Amniotic stem cell (primary cell): ENCODE measurements at regions not wholly inside any gene's neighbourhood (a gene's known extent, or its start where the extent isn't known, plus 50 kb on each side); places are given as distances from the start of the nearest gene placed in this dataset.

Experiments used
- DNase-seq: peaks from one replicate; lab custom pipeline; 2025; lab: John Stamatoyannopoulos, UW

DNA sequence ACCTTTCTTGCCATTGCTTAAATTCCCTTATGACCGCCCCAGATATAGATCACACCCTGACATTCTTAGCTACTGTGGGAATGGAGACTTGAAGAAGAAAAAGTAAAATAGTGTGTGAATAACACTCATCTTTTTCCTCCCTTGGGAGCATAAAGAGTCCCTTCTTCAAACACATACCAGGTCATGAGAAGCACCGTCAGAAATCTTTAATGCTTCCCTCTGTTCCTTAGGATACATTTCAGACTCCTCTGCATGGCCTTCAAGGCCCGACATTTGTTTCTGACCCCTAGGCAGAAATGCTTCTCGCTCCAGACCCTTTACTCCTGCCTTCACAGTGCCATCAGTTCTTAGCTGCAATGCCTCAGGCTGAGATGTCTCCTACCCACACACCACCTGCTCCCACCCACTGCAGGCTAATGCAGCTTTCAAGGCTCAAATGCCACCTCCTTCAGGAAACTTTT, 143.8 kb upstream of the IL12A start:
- no peak for DNase-seq

- DNase-seq, result no peak
These were observed 142.9 kb upstream of the IL12A start for GRCh38 chr3:159845737-159846136.

DNA sequence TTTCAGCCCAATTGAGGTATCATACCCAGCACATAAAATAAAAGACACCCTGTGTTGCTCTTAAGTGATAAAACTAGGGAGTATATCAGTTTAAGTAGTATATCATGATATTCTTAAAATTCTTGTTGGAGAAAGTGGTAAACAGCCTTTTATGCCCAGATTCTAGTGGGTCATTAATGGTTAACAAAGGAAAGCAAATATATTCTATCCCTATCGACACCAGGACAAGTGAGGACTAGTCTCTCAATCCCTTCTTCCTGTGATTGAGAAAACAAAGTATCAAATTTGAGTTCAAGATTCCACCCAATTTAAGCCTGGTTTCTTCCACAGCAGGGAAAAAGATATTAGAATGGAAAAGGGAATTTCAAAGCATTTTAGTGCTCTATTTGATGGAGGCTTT, 142.4 kb upstream of the IL12A start:
- DNase-seq, result no peak

DNA sequence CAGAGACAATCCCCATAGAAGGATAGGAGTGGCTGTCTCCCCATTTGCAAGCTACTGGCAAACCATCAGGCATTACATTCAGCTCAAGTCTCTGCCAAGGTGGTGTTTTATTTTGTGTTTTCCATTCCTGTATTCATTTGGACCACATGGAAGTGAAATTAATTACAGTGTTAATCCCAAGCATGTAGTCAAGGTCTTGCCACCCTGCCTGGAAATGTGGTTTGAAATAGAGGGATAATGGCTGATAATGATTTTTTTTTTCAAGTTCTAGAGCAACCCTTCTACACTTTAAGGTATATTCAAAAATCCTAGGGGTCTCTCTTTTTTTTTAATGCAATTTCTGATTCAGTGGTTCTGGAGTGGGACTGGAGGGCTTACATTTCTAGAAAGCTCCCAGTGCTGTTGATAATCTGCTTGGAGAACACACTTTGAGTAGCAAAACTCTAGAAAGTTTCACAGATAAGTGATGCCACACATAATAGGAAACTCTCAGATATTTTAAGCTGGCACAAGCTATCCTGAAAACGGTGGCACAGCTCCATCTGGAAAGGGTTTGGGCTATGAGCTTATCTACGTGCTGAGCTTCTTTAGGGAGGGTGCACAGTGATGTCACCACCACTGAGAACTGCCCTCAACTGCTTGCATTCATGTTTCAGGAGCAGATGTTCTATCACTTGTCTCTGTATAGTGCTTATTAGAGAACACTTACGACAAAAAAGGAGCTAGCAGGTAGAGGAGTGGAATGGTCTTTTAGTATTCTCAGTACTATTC, 140.1 kb upstream of the IL12A start:
- no peak for DNase-seq

DNA sequence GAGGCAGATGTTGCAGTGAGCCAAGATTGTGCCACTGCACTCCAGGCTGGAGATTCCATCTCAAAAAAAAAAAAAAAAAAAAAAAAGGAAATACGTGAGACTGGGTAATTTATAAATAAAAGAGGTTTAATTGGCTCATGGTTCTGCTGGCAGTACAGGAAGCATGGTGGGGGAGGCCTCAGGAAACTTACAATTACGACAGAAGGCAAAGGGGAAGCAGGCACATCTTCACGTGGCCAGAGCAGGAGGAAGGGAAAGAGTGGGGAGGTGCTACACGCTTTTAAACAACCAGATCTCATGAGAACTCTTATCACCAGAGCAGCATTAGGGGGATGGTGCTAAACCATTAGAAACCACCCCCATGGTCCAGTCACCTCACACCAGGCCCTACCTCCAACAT, 138.2 kb upstream of the IL12A start:
- DNase-seq, result no peak

GRCh38 chr3:159852266-159852665, 136.4 kb upstream of the IL12A start:
- DNase-seq, result no peak

DNA sequence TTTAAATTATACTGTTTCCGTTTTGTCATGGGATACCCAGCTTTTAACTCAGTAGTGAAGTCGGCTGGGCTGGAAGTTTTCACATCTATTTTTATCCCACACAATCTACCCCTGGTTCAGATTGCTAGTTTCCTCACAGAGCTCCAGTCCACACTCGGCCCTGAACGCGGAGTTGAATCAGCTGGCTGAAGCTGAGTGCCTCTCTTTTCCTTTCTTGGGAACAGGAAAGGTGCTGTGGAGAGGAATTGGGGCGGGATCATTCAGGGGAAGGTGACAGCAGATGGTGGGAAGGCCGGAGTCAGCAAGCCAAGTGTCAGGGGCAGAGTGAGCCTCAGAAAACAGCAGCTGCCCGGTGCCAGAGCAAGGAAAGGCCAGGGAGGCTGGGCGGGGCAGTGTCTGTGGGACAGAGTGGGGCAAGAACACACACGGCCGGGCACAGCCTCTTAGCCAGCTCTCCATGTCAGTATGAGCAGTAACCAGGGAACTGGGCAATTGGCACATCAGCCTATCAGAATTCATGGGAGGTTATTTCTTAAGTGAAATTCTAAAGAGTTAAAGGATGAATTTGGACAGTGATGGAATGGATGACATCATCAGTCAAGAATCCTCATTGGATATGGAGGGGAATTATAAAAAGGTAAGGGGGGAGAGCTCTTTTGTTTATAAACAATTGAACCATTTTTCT, 135.7 kb upstream of the IL12A start:
- no peak for DNase-seq

DNA sequence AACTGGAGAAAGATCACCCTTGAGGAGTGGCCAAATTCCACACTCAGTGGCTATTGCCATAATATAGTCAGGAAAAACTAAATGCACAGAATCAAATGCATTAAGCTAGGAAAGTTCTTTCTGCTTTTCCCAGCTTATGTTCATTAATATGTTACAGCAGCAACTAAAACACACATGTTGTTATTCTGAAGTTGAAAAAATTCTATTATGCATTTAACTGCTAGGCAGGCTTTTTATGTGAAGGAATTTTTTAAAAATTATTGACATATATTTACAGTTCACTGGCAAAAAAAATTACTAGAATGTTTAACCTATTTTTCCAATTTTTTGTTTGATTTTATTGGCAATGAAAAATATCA, 135.2 kb upstream of the IL12A start:
- DNase-seq, result no peak

GRCh38 chr3:159854500-159855124, 134.0 kb upstream of the IL12A start:
- DNase-seq, result peak; percentile 79

DNA sequence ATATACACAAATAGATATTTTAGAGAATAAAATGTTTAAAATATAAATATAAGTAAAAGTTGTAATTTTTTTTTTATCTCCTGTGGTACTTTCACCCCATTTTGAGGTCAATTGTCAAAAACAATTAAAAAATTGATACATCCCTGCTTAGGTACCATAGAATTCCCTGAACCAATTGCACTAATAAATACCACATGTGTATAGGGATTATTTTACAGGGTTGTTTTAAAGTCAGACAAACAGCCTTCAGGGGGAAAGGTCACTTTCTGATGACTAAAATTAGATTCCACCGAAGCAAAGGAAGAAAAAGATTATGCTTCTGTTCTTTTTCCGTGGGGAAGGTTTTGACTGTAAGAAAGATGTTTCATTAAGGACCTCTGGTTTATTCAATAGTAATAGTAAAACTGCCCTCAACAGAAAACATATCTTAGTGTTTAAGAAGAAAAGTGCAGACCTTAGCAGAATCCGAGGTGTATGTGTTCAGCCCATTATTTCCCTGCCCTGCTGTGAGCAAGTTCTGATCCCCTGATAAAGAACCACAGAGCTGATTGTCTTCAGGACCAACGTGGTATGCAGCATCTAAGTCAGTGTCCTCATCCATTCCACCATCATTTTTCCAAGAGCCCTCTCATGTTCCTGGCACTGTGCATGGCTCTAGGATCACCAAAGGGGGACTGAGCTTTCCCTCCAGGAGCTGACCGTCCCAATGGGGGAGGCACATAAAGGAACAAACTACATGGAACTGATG, 132.9 kb upstream of the IL12A start:
- no peak for DNase-seq

- DNase-seq, result no peak
These were observed 132.0 kb upstream of the IL12A start for GRCh38 chr3:159856590-159857104.

DNA sequence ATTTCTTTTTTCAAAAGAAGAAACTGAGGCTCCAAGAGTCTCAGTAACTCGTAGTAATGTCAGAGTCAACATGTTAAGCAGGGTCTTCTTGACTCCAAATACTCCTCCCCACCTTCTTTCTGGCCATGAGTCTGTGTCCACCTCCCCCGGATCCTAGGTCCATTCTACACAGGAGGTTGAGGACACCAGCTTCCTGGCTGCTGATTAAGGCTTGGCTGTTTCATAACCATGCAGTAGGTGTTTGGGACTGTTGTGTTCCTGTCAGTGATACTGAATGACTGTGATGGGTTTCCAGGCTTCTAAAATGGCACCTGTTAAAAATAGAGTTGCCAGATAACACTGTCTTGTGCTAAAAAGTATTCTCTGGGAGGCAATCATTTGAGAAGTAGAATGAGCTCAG, 130.8 kb upstream of the IL12A start:
- DNase-seq, result no peak

- no peak for DNase-seq
These were observed 130.0 kb upstream of the IL12A start for GRCh38 chr3:159858650-159859049.

GRCh38 chr3:159859424-159859823, 129.2 kb upstream of the IL12A start:
- DNase-seq, result no peak

GRCh38 chr3:159859836-159860235, 128.8 kb upstream of the IL12A start:
- DNase-seq, result no peak

- no peak for DNase-seq
These were observed 128.1 kb upstream of the IL12A start for GRCh38 chr3:159860269-159861116.

DNA sequence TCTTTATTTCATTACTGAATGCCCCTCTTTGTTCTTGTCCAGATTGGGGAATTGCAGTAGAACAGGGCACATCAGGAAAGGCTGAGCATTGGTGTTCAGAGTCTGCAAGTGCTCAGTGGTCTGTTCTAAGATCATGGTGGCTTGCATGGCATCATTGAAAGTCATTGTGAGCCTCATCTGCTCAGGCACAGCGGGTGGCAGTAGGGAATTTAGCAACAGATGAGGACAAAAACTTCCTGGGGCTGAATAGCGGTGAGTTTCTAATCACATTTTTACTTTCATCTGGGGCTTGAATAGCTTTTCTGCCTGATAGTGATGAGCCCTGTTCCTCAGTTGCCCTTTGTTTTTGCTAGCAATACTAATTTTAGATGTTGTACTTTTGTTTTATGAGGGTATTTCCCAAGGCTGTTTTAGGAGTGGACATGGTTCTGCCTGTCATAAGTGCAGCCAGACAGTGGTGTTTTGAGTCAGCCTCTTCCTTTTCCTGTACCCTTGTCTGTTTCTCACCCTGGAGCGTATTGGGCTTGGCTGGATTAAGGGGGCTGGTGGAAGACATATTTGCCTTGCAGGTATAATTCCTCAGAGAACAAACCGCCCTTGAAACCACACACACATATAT, 127.2 kb upstream of the IL12A start:
- no peak for DNase-seq

GRCh38 chr3:159865041-159865579, 123.5 kb upstream of the IL12A start:
- no peak for DNase-seq

- DNase-seq, result no peak
These were observed 122.4 kb upstream of the IL12A start for GRCh38 chr3:159866201-159866746.

DNA sequence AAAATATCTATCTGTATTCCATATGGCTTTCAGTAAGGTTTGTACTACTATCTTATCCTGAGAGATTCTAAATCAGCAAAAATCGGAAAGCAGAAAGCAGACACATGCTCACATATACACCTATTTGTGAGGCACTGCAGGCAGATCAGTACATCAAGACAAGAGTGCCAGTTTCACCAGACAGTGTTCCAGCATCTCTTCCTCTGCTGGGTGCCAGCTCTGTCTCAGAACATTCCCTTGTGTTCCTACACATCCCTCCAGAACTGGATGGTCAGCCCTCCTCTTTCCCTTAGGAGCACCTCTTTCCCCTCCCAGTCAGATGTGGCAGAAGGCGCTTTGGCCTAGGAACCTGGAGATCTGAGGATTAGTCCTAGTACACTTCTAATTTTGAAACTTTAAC, 121.3 kb upstream of the IL12A start:
- no peak for DNase-seq
